HK-2 (cell line): ENCODE measurements at regions not wholly inside any gene's neighbourhood (a gene's known extent, or its start where the extent isn't known, plus 50 kb on each side); places are given as distances from the start of the nearest gene placed in this dataset.
"Not testable (repeated sequence)": the region's sequence is repeated elsewhere in the genome, so short reads cannot be mapped to it uniquely, and the experiment has no call there.

Experiments used
- DNase-seq: peaks from one replicate; pipeline ENCODE4 v3.0.0-alpha.2; 2018; ENCODE audit not compliant: unreplicated experiment

GRCh38 chr5:153367466-153367865 lies 123.0 kb upstream of the GRIA1 start:
- no peak for DNase-seq

GRCh38 chr5:153372425-153373129 lies 117.9 kb upstream of the GRIA1 start:
- no peak for DNase-seq

GRCh38 chr5:153373130-153373498 lies 117.4 kb upstream of the GRIA1 start:
- no peak for DNase-seq

GRCh38 chr5:153381630-153382029 lies 108.8 kb upstream of the GRIA1 start:
- not testable (repeated sequence) for DNase-seq

- DNase-seq: no peak
These were observed 99.9 kb upstream of the GRIA1 start for GRCh38 chr5:153390569-153390968.

GRCh38 chr5:153399595-153399994 lies 90.9 kb upstream of the GRIA1 start:
- no peak for DNase-seq

GRCh38 chr5:153400931-153401330 lies 89.5 kb upstream of the GRIA1 start:
- DNase-seq: no peak

GRCh38 chr5:153402550-153402949 lies 87.9 kb upstream of the GRIA1 start:
- DNase-seq: no peak

- no peak for DNase-seq
These were observed 87.0 kb upstream of the GRIA1 start for GRCh38 chr5:153403470-153403869.

- no peak for DNase-seq
These were observed 85.7 kb upstream of the GRIA1 start for GRCh38 chr5:153404747-153405146.

- no peak for DNase-seq
These were observed 68.8 kb upstream of the GRIA1 start for GRCh38 chr5:153421676-153422075.

GRCh38 chr5:153425914-153426313 lies 64.6 kb upstream of the GRIA1 start:
- no peak for DNase-seq

- DNase-seq: no peak
These were observed 60.6 kb upstream of the GRIA1 start for GRCh38 chr5:153429761-153430380.

GRCh38 chr5:153432583-153432982 lies 57.9 kb upstream of the GRIA1 start:
- DNase-seq: no peak

GRCh38 chr5:153437251-153437650 lies 53.2 kb upstream of the GRIA1 start:
- no peak for DNase-seq

- no peak for DNase-seq
These were observed 51.3 kb upstream of the GRIA1 start for GRCh38 chr5:153439130-153439529.
